Type B pancreatic cell (in vitro differentiated cells): ENCODE measurements at regions not wholly inside any gene's neighbourhood (a gene's known extent, or its start where the extent isn't known, plus 50 kb on each side); places are given as distances from the start of the nearest gene placed in this dataset.

Experiments
- DNase-seq: peaks from one replicate; pipeline ENCODE4 v3.0.0; 2021; ENCODE audit warnings: mixed read lengths; ENCODE audit not compliant: unreplicated experiment; ENCODE audit errors: extremely low spot score
- H3K27ac Mint-ChIP-seq: 2 replicates; pipeline ENCODE4 v1.8.0; 2021; ENCODE audit warnings: mild to moderate bottlenecking, mixed read lengths
- H3K27me3 Mint-ChIP-seq: 2 replicates; pipeline ENCODE4 v1.8.0; 2021; ENCODE audit warnings: mixed read lengths
- H3K36me3 Mint-ChIP-seq: 2 replicates; pipeline ENCODE4 v1.8.0; 2021; ENCODE audit warnings: mixed read lengths
- H3K4me1 Mint-ChIP-seq: one replicate; pipeline ENCODE4 v1.8.0; 2021; ENCODE audit warnings: mixed read lengths; ENCODE audit not compliant: unreplicated experiment
- H3K4me3 Mint-ChIP-seq: 2 replicates; pipeline ENCODE4 v1.8.0; 2021; ENCODE audit warnings: mild to moderate bottlenecking, mixed read lengths
- H3K9me3 Mint-ChIP-seq: 2 replicates; pipeline ENCODE4 v1.8.0; 2021; ENCODE audit warnings: mixed read lengths
- TF ChIP-seq, protein P1 (sequence below): fragments of 200-600 bp; sonication (generic); conservative IDR thresholded peaks from 2 replicates; pipeline ENCODE4 v1.5.0; 2021; ENCODE audit warnings: antibody characterized with exemption, mild to moderate bottlenecking

DNA sequence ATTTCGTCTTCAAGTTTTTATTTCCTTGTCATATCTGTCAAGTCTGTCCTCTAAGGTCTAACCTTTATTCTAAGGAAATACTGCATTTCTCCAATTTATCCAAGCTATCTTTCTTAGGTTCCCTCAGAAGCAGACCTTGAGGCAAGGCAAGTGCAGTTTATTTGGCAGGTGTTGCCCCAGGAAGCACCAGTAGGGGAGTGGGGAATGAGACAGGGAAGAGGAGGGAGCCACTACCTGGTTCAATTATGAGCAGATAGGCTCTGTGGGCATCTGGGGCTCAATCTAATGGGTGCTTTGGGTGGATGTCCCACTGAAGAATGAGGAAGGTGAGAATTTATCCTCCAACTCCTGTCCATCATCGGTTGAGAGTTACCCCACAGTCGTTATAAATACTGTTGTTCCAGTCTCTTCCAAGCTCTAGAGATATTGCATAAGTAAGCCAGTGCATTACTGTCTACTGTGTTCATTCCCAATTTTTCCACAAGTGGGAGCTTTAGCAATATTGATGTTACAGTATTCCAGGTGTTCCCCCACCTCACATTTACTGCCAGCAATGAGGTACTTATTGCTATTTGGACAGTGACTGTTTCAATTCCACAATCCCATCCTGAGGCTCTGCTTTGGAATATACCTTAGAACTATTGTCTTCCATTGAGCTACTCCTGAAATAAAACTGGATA, 154.9 kb upstream of the CEP126 start:
- H3K27ac Mint-ChIP-seq, result no peak overlapping the region
- H3K36me3 Mint-ChIP-seq, result no peaks in the 10 kb centered on the region
- TF ChIP-seq, protein P1, sequence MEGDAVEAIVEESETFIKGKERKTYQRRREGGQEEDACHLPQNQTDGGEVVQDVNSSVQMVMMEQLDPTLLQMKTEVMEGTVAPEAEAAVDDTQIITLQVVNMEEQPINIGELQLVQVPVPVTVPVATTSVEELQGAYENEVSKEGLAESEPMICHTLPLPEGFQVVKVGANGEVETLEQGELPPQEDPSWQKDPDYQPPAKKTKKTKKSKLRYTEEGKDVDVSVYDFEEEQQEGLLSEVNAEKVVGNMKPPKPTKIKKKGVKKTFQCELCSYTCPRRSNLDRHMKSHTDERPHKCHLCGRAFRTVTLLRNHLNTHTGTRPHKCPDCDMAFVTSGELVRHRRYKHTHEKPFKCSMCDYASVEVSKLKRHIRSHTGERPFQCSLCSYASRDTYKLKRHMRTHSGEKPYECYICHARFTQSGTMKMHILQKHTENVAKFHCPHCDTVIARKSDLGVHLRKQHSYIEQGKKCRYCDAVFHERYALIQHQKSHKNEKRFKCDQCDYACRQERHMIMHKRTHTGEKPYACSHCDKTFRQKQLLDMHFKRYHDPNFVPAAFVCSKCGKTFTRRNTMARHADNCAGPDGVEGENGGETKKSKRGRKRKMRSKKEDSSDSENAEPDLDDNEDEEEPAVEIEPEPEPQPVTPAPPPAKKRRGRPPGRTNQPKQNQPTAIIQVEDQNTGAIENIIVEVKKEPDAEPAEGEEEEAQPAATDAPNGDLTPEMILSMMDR, result no peak
- no peaks in the 10 kb centered on the region for H3K9me3 Mint-ChIP-seq
- H3K4me1 Mint-ChIP-seq, result no peaks in the 10 kb centered on the region
- DNase-seq, result no peak
- H3K27me3 Mint-ChIP-seq, result no peaks in the 10 kb centered on the region
- no peak overlapping the region for H3K4me3 Mint-ChIP-seq

DNA sequence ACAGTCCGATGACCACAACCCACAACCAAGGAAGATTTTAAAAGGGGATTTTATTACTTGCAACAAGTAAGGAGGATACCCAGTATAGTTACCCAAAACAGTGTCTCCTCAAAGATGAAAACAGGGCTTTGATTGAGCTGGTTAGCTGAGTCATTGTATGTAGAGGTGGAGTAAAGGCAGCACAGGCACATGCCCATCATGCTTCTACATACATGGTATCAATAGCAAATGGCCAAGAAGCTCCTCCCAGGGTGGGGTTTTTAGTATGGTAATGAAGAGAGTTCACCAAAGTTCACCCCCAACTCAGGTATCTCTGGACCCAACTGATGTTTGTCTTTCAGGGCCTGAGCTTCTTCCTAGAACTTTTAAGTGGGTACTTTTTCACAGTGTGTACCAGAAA, 157.1 kb upstream of the CEP126 start:
- peaks cover under 1% of the 10 kb centered on the region for H3K27me3 Mint-ChIP-seq
- no peak overlapping the region for H3K27ac Mint-ChIP-seq
- no peak overlapping the region for H3K4me3 Mint-ChIP-seq
- H3K4me1 Mint-ChIP-seq, result no peaks in the 10 kb centered on the region
- H3K36me3 Mint-ChIP-seq, result no peaks in the 10 kb centered on the region
- DNase-seq, result no peak
- peaks cover 2% of the 10 kb centered on the region for H3K9me3 Mint-ChIP-seq
- TF ChIP-seq, protein P1, result no peak

DNA sequence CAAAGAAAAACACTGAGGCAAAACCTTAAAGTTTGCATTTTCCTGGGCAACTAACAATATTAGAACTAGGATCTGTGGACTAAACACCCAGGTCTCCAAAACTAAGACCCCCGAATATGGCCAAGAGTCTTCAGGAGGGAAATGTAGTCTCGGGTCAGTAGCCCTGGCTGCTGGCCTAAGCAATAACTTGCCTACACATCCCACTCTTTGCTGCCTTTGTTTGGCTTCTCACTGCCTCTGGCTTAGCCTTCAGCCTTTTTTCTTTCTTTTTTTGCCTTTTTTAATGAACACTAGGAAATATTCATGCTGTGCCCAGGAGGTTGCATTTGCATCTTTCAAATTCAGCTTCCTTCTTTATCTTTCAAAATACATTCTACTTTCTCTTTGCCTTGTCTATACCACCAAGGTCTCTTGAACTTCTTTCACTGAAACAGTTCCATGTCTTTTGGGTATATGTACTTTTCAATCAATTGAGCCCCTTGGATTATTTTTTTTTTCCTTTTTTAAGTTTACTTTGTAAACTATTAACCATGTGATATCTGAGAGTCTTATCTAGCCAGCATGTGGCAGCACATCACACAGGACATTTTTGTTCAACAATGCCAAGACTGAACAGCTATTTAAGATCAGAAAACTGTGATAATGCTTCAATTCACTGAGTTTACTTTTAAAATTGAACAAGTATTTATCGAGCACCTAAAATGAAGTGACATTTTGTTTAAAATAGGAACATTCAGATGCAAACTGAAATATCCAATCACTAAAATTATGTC, 165.0 kb upstream of the TRPC6 start:
- Mint-ChIP-seq H3K27ac (no peak overlapping the region), H3K27me3 (peaks cover 3% of the 10 kb centered on the region), H3K4me3 (no peak overlapping the region), H3K36me3 (no peaks in the 10 kb centered on the region), H3K4me1 (peaks cover 8% of the 10 kb centered on the region), H3K9me3 (peaks cover 5% of the 10 kb centered on the region)
- TF ChIP-seq, protein P1, result no peak
- DNase-seq, result no peak

DNA sequence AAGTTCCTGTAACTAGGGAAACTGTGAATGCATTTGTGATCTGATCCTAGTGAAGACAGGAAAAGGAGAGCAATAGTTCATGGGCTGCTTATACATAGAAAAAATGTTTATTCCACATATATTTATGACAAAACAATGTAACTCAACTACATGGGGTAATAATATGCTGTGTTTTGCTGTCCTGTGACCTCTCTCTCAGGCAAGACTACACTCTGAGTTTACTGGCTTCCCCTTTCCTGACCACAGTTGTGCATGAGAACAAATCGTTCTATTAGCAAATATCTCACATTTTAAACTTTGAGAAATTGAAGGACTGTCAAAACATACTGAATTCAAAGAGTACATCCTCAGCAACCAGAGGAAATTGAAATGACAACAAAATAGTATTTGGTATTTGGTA, 161.9 kb upstream of the TRPC6 start:
- Mint-ChIP-seq H3K27me3 (peaks cover 6% of the 10 kb centered on the region), H3K4me1 (peaks cover 8% of the 10 kb centered on the region)

DNA sequence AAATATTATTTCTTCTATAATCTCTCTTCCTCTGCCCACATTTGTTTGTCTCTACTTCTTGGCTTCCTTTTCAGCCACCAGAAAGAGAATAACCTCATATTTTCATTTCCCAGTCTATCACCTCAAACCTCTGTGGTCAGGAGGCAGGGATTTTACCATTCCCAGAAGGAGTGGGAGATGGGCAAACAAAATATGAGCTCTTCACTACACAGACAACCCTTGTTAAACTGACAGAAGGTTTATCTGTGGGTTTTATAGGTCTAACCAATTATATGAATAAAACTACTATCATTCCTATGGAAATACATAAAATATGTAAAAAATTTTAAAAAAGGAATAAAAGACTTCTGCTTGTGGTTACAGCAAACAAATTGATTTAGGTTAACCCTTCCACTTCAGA, 160.0 kb upstream of the TRPC6 start:
- Mint-ChIP-seq H3K27me3 (peaks cover 9% of the 10 kb centered on the region), H3K27ac (no peak overlapping the region), H3K4me1 (peaks cover 7% of the 10 kb centered on the region), H3K4me3 (no peak overlapping the region), H3K9me3 (peaks cover 5% of the 10 kb centered on the region), H3K36me3 (no peaks in the 10 kb centered on the region)
- TF ChIP-seq, protein P1, result no peak
- DNase-seq, result no peak

More for the DNA sequence above, 161.9 kb upstream of the TRPC6 start:
- H3K36me3 Mint-ChIP-seq, result no peaks in the 10 kb centered on the region
- H3K4me3 Mint-ChIP-seq, result no peak overlapping the region
- TF ChIP-seq, protein P1, result no peak
- H3K27ac Mint-ChIP-seq, result no peak overlapping the region
- H3K9me3 Mint-ChIP-seq, result peaks cover 5% of the 10 kb centered on the region
- no peak for DNase-seq
